K562 (cell line): ENCODE measurements at regions not wholly inside any gene's neighbourhood (a gene's known extent, or its start where the extent isn't known, plus 50 kb on each side); places are given as distances from the start of the nearest gene placed in this dataset.

ENCODE experiments used
- ATAC-seq: fragments of 200-7000 bp; cut with Tn5 transposase; 3 replicates; pipeline ENCODE4 v1.9.1; 2020; ENCODE audit warnings: moderate library complexity
- BruUV-seq: library from RNA; stranded (reverse); fragments of 400-500 nt; replicated peaks from 2 replicates; lab custom pipeline; 2021; lab: Mats Ljungman, UMichigan
- CTCF ChIA-PET: fragments of 300-600 bp; formaldehyde crosslinking; extraction: SDS; loops from one replicate; lab custom pipeline; 2021; ENCODE audit warnings: low intra/inter-chr PET ratio; lab: Yijun Ruan, JAX
- POLR2A ChIA-PET: fragments of 300-600, 350-650 bp; sonication (Branson Sonifier 250); formaldehyde crosslinking; extraction: SDS; loops from one replicate; lab custom pipeline; 2021; ENCODE audit warnings: antibody characterized with exemption, inconsistent platforms; lab: Yijun Ruan, JAX
- DNase-seq, 4 experiments: peaks; one replicate each; pipeline versions ENCODE4 v3.0.0 to v3.0.0-alpha.2; 2011 to 2018; ENCODE audit warnings: low spot score in 3 of 4, mixed read lengths in 3 of 4; ENCODE audit errors: extremely low read depth in 1 of 4
- FAIRE-seq: peaks from 2 replicates; lab custom pipeline; 2011; peaks lifted over from hg19 to GRCh38; lab: Jason Lieb, UNC
- H2AFZ ChIP-seq: 2 replicates; pipeline ENCODE4 v1.6.0; 2011; ENCODE audit warnings: low read depth, low read length, control low read depth, inconsistent platforms
- H3K27ac ChIP-seq: fragments of 200-600 bp; 3 replicates; pipeline ENCODE4 v1.8.0; 2011; ENCODE audit warnings: low read depth, mild to moderate bottlenecking, control low read depth, inconsistent platforms, low read length, moderate library complexity, mixed read lengths; ENCODE audit errors: extremely low read depth
- H3K27me3 ChIP-seq, 2 experiments: fragments of 300-600 bp in 1 of 2; 2 replicates in 1 of 2; 3 replicates in 1 of 2; pipeline versions ENCODE4 v1.6.0 to v1.8.0; 2011; ENCODE audit warnings: inconsistent platforms in 2 of 2, low read length in 2 of 2, mild to moderate bottlenecking in 1 of 2, mixed read lengths in 1 of 2, moderate library complexity in 1 of 2; ENCODE audit not compliant: control insufficient read depth in 2 of 2, insufficient read depth in 2 of 2
- H3K36me3 ChIP-seq: fragments of 300-600 bp; 3 replicates; pipeline ENCODE4 v1.8.0; 2011; ENCODE audit warnings: mild to moderate bottlenecking, low read length, inconsistent platforms; ENCODE audit not compliant: control insufficient read depth, insufficient read depth
- H3K4me1 ChIP-seq, 2 experiments: fragments of 200-600 bp in 1 of 2; replicated peaks in 1 of 2; 2 replicates in 1 of 2; 3 replicates in 1 of 2; pipeline versions ENCODE4 v1.5.1 to v1.8.0; 2011; ENCODE audit warnings: inconsistent platforms in 2 of 2, low read length in 2 of 2, mild to moderate bottlenecking in 1 of 2, mixed read lengths in 1 of 2, moderate library complexity in 1 of 2; ENCODE audit not compliant: control insufficient read depth in 2 of 2, insufficient read depth in 2 of 2
- H3K4me2 ChIP-seq: 2 replicates; pipeline ENCODE4 v1.6.1; 2011; ENCODE audit warnings: low read length, control low read depth, inconsistent platforms, mixed read lengths; ENCODE audit not compliant: insufficient read depth
- H3K4me3 ChIP-seq: fragments of 200-600 bp; sonication (generic), shearing (Covaris generic); 2 replicates; pipeline ENCODE4 v1.5.1; 2016; ENCODE audit warnings: control low read depth, inconsistent platforms
- H3K79me2 ChIP-seq: fragments of 200-600 bp; 3 replicates; pipeline ENCODE4 v1.8.0; 2011; ENCODE audit warnings: low read length, inconsistent platforms; ENCODE audit not compliant: control insufficient read depth, insufficient read depth
- H3K9ac ChIP-seq, 2 experiments: 2 replicates each; pipeline versions ENCODE4 v1.6.0 to v1.6.1; 2011; ENCODE audit warnings: low read depth in 2 of 2, low read length in 2 of 2, control low read depth in 1 of 2, inconsistent platforms in 1 of 2, mild to moderate bottlenecking in 1 of 2, mixed read lengths in 1 of 2; ENCODE audit not compliant: insufficient read depth in 1 of 2
- H3K9me1 ChIP-seq: one replicate; pipeline ENCODE4 v1.6.0; 2011; ENCODE audit warnings: inconsistent platforms, mild to moderate bottlenecking, low read length, moderate library complexity; ENCODE audit not compliant: control insufficient read depth, insufficient read depth
- H3K9me3 ChIP-seq: replicated peaks from 2 replicates; pipeline ENCODE4 v1.5.1; 2011; ENCODE audit warnings: low read depth, low read length, inconsistent platforms; ENCODE audit not compliant: control insufficient read depth, insufficient read depth
- H4K20me1 ChIP-seq: replicated peaks from 2 replicates; pipeline ENCODE4 v1.6.1; 2011; ENCODE audit warnings: low read length, inconsistent platforms, mixed read lengths; ENCODE audit not compliant: control insufficient read depth, insufficient read depth
- CCAR2 ChIP-seq: fragments of 200-400 bp; formaldehyde crosslinking; IDR thresholded peaks from 2 replicates; pipeline ENCODE4 v1.6.1; 2017; ENCODE audit warnings: mild to moderate bottlenecking, low read depth, low read length
- ETV1 ChIP-seq: fragments of 450-650 bp; conservative IDR thresholded peaks from 2 replicates; pipeline ENCODE4 v1.6.1; 2016; ENCODE audit warnings: missing genetic modification characterization, control low read depth, low read depth, missing compliant biosample characterization
- MEF2D ChIP-seq: conservative IDR thresholded peaks from 2 replicates; pipeline ENCODE4 v1.6.1; 2016; ENCODE audit warnings: low read depth, missing genetic modification characterization, missing compliant biosample characterization
- NR2C1 ChIP-seq, 2 experiments: fragments of 450-650 bp; IDR thresholded peaks; 2 replicates each; pipeline ENCODE4 v1.6.1; 2017; ENCODE audit warnings: mild to moderate bottlenecking in 2 of 2, antibody characterized with exemption in 1 of 2, inconsistent platforms in 1 of 2, missing compliant biosample characterization in 1 of 2, missing genetic modification characterization in 1 of 2
- PYGO2 ChIP-seq: fragments of 450-650 bp; IDR thresholded peaks from 2 replicates; pipeline ENCODE4 v1.6.1; 2016; ENCODE audit warnings: mild to moderate bottlenecking, missing genetic modification characterization, moderate library complexity, missing compliant biosample characterization
- RBM17 ChIP-seq: fragments of 200-400 bp; formaldehyde crosslinking; IDR thresholded peaks from 2 replicates; pipeline ENCODE4 v1.6.1; 2017; ENCODE audit warnings: low read depth, mild to moderate bottlenecking, low read length, borderline replicate concordance
- SREBF2 ChIP-seq: sonication (generic); formaldehyde crosslinking; IDR thresholded peaks from 2 replicates; pipeline ENCODE4 v1.4.0; 2020; ENCODE audit warnings: mild to moderate bottlenecking, missing genetic modification reagents
- TAF7 ChIP-seq: fragments of 450-650 bp; IDR thresholded peaks from 2 replicates; pipeline ENCODE4 v1.6.1; 2016; ENCODE audit warnings: missing genetic modification characterization, missing compliant biosample characterization
- ZNF695 ChIP-seq: fragments of 450-650 bp; formaldehyde crosslinking; IDR thresholded peaks from 2 replicates; pipeline ENCODE4 v1.4.0; 2020; ENCODE audit warnings: mild to moderate bottlenecking, moderate library complexity
- WGBS: fragments of 100-300 bp; shearing (Covaris generic); methylation state at CpG from one replicate; pipeline ENCODE4 v1.1.6; 2016; ENCODE audit warnings: low coverage, mixed read lengths; ENCODE audit not compliant: insufficient coverage; ENCODE audit errors: missing lambda C conversion rate; 5-methylcytosine and 5-hydroxymethylcytosine counted together
- in situ Hi-C: fragments of 300-500 bp; cut with MboI; formaldehyde crosslinking; loops from 4 replicates; pipeline ENCODE4 v1.15.0; 2018; ENCODE audit warnings: inconsistent platforms, mixed read lengths
- intact Hi-C: fragments of 100-400 bp; cut with micrococcal nuclease; formaldehyde crosslinking; loops from 2 replicates; pipeline ENCODE4 v1.14.2; 2022
- TF ChIP-seq, protein P1 (sequence below), 2 experiments: fragments of 450-650 bp in 1 of 2; IDR thresholded peaks; 2 replicates each; pipeline ENCODE4 v1.6.1; 2011 to 2017; ENCODE audit warnings: low read depth in 2 of 2, antibody characterized with exemption in 1 of 2, borderline replicate concordance in 1 of 2, low read length in 1 of 2, mild to moderate bottlenecking in 1 of 2, mixed read lengths in 1 of 2; ENCODE audit not compliant: control insufficient read depth in 1 of 2
- TF ChIP-seq, protein P2 (sequence below): sonication (generic); formaldehyde crosslinking; IDR thresholded peaks from 2 replicates; pipeline ENCODE4 v1.8.0; 2022; ENCODE audit warnings: mild to moderate bottlenecking, missing genetic modification reagents, borderline replicate concordance
- TF ChIP-seq, protein P3 (sequence below): fragments of 450-650 bp; IDR thresholded peaks from 2 replicates; pipeline ENCODE4 v1.6.1; 2014; ENCODE audit warnings: low read depth, mild to moderate bottlenecking, moderate library complexity, borderline replicate concordance
- TF ChIP-seq, protein P4 (sequence below): fragments of 250-450 bp; sonication (Bioruptor Pico); IDR thresholded peaks from 2 replicates; pipeline ENCODE4 v1.8.0; 2022; ENCODE audit warnings: moderate library complexity, mild to moderate bottlenecking, inconsistent platforms

DNA sequence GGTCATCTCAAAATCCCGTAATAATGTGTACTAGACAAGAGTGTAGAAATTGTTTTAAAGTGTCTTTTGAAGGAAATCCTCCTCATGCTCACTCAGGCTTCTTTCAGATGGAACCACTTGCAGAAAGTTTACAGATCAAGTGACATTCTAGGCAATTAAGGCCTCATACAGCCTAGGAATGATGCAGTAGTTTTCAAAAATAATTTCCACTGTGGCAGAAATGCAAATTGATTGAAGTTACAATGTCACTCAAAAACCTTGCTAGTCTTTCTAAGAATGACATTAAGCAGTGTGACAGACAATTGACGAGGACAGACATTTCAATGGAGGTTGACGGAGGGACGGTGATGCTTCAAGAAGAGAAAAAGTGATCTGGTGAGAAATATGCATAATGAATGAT lies 53.5 kb upstream of the CDH8 start (continued):
- TF ChIP-seq, protein P1, sequence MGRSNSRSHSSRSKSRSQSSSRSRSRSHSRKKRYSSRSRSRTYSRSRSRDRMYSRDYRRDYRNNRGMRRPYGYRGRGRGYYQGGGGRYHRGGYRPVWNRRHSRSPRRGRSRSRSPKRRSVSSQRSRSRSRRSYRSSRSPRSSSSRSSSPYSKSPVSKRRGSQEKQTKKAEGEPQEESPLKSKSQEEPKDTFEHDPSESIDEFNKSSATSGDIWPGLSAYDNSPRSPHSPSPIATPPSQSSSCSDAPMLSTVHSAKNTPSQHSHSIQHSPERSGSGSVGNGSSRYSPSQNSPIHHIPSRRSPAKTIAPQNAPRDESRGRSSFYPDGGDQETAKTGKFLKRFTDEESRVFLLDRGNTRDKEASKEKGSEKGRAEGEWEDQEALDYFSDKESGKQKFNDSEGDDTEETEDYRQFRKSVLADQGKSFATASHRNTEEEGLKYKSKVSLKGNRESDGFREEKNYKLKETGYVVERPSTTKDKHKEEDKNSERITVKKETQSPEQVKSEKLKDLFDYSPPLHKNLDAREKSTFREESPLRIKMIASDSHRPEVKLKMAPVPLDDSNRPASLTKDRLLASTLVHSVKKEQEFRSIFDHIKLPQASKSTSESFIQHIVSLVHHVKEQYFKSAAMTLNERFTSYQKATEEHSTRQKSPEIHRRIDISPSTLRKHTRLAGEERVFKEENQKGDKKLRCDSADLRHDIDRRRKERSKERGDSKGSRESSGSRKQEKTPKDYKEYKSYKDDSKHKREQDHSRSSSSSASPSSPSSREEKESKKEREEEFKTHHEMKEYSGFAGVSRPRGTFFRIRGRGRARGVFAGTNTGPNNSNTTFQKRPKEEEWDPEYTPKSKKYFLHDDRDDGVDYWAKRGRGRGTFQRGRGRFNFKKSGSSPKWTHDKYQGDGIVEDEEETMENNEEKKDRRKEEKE (IDR thresholded peaks at IDR 0.05; ENCODE audit: borderline replicate concordance in 1 of 2, control insufficient read depth in 1 of 2, low read depth in 2 of 2, low read length in 1 of 2), result no peak
- no peak for TF ChIP-seq NR2C1 (IDR thresholded peaks at IDR 0.05)
- TF ChIP-seq NR2C1 (tag; IDR thresholded peaks at IDR 0.05), result no peak
- no peak for TF ChIP-seq PYGO2

DNA sequence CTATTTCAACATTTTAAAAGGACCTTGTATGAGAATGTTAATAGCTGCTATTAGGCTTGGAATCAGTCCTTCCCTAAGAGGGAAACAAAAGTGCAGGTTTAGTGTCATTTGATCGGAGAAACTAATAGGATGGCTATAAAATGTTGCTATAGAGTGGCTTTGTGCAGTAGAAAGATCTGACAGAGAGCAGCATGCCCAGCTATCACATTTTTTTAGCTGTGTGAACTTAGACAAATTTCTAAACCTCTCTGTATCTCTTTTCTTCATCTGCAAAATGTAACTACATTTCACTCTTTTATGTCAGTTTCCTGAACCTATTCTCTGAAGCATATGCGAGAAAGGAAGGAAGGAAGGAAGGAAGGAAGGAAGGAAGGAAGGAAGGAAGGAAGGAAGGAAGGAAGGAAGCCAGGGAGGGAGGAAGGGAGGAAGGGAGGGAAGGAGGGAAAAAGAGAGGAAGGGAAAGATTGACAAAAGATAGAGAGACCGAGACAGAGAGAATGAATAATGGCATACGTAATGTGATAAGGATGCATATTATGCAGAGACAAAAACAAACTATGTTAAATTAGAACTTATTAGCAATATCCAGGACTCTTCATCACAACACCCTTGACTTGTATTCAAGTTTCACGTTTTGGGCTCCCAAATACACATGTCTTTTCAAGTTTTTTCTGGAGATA lies 52.6 kb upstream of the CDH8 start:
- Histone ChIP-seq H3K9me1 (no peaks in the 10 kb centered on the region), H3K27me3 (no peaks in the 10 kb centered on the region), H4K20me1 (no peaks in the 10 kb centered on the region), H3K36me3 (no peaks in the 10 kb centered on the region), H3K27ac (no peak overlapping the region), H3K4me3 (no peak overlapping the region), H3K4me1 (no peaks in the 10 kb centered on the region), H3K4me2 (no peak overlapping the region), H2AFZ (no peak overlapping the region), H3K79me2 (no peaks in the 10 kb centered on the region), H3K9me3 (no peaks in the 10 kb centered on the region), H3K9ac (no peak overlapping the region)
- in situ Hi-C loops, result no loop called here
- ChIA-PET POLR2A (no interaction called here), CTCF (no interaction called here)
- ATAC-seq (no peak), DNase-seq (no peak), FAIRE-seq (no peak)
- 0% methylated on average over 5 of the region's 5 CpGs for WGBS
- no TSS peak for BruUV-seq
- intact Hi-C loops, result no loop called here
- TF ChIP-seq, protein P2, sequence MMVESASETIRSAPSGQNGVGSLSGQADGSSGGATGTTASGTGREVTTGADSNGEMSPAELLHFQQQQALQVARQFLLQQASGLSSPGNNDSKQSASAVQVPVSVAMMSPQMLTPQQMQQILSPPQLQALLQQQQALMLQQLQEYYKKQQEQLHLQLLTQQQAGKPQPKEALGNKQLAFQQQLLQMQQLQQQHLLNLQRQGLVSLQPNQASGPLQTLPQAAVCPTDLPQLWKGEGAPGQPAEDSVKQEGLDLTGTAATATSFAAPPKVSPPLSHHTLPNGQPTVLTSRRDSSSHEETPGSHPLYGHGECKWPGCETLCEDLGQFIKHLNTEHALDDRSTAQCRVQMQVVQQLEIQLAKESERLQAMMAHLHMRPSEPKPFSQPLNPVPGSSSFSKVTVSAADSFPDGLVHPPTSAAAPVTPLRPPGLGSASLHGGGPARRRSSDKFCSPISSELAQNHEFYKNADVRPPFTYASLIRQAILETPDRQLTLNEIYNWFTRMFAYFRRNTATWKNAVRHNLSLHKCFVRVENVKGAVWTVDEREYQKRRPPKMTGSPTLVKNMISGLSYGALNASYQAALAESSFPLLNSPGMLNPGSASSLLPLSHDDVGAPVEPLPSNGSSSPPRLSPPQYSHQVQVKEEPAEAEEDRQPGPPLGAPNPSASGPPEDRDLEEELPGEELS, result no peak
- TF ChIP-seq, protein P3, sequence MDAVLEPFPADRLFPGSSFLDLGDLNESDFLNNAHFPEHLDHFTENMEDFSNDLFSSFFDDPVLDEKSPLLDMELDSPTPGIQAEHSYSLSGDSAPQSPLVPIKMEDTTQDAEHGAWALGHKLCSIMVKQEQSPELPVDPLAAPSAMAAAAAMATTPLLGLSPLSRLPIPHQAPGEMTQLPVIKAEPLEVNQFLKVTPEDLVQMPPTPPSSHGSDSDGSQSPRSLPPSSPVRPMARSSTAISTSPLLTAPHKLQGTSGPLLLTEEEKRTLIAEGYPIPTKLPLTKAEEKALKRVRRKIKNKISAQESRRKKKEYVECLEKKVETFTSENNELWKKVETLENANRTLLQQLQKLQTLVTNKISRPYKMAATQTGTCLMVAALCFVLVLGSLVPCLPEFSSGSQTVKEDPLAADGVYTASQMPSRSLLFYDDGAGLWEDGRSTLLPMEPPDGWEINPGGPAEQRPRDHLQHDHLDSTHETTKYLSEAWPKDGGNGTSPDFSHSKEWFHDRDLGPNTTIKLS, result no peak
- TF ChIP-seq TAF7 (tag) (no peak), MEF2D (tag) (no peak), RBM17 (no peak), CCAR2 (no peak), SREBF2 (no peak), ETV1 (tag) (no peak), ZNF695 (CRISPR knock-in tag) (no peak)
- TF ChIP-seq, protein P4, sequence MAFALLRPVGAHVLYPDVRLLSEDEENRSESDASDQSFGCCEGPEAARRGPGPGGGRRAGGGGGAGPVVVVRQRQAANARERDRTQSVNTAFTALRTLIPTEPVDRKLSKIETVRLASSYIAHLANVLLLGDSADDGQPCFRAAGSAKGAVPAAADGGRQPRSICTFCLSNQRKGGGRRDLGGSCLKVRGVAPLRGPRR (CRISPR knock-in tag), result no peak
